ENCODE measurements at regions not wholly inside any gene's neighbourhood (a gene's known extent, or its start where the extent isn't known, plus 50 kb on each side); places are given as distances from the start of the nearest gene placed in this dataset.
"Not testable (repeated sequence)": the region's sequence is repeated elsewhere in the genome, so short reads cannot be mapped to it uniquely, and the experiment has no call there.

- no peak for DNase-seq
- Mint-ChIP-seq H3K27me3 (no peaks in the 10 kb centered on the region), H3K36me3 (ENCODE audit: low read depth) (no peaks in the 10 kb centered on the region), H3K4me1 (no peaks in the 10 kb centered on the region), H3K27ac (no peak overlapping the region), H3K4me3 (no peak overlapping the region), H3K9me3 (peaks cover 2% of the 10 kb centered on the region)
- POLR2A ChIA-PET: no interaction called here
- CTCF ChIA-PET: no interaction called here
Observed at GRCh38 chr2:228387776-228388175, 206.3 kb upstream of the SPHKAP start.

GRCh38 chr2:228378696-228379425 is 197.4 kb upstream of the SPHKAP start:
- no peak overlapping the region for H3K4me3 Mint-ChIP-seq
- H3K27ac Mint-ChIP-seq: no peak overlapping the region
- H3K27me3 Mint-ChIP-seq: no peaks in the 10 kb centered on the region
- ChIA-PET POLR2A (no interaction called here), CTCF (no interaction called here)
- no peak for DNase-seq
- H3K36me3 Mint-ChIP-seq (ENCODE audit: low read depth): no peaks in the 10 kb centered on the region
- no peaks in the 10 kb centered on the region for H3K4me1 Mint-ChIP-seq
- peaks cover 2% of the 10 kb centered on the region for H3K9me3 Mint-ChIP-seq

- Mint-ChIP-seq H3K27ac (no peak overlapping the region), H3K4me3 (no peak overlapping the region), H3K4me1 (no peaks in the 10 kb centered on the region), H3K9me3 (peaks cover 2% of the 10 kb centered on the region), H3K27me3 (no peaks in the 10 kb centered on the region), H3K36me3 (ENCODE audit: low read depth) (no peaks in the 10 kb centered on the region)
- POLR2A ChIA-PET: no interaction called here
- CTCF ChIA-PET: no interaction called here
- no peak for DNase-seq
Observed at GRCh38 chr2:228378233-228378632, 196.7 kb upstream of the SPHKAP start.

- no peak for DNase-seq
- CTCF ChIA-PET: no interaction called here
Observed at GRCh38 chr2:228377533-228377932, 196.0 kb upstream of the SPHKAP start.

GRCh38 chr2:228374741-228375140 is 193.3 kb upstream of the SPHKAP start:
- Mint-ChIP-seq H3K27ac (no peak overlapping the region), H3K27me3 (no peaks in the 10 kb centered on the region), H3K4me3 (no peak overlapping the region), H3K36me3 (ENCODE audit: low read depth) (no peaks in the 10 kb centered on the region), H3K9me3 (peaks cover 14% of the 10 kb centered on the region), H3K4me1 (no peaks in the 10 kb centered on the region)
- POLR2A ChIA-PET: no interaction called here
- CTCF ChIA-PET: no interaction called here
- no peak for DNase-seq

More at GRCh38 chr2:228377533-228377932, 196.0 kb upstream of the SPHKAP start:
- POLR2A ChIA-PET: no interaction called here
- Mint-ChIP-seq H3K4me3 (no peak overlapping the region), H3K4me1 (no peaks in the 10 kb centered on the region), H3K27ac (no peak overlapping the region), H3K36me3 (ENCODE audit: low read depth) (no peaks in the 10 kb centered on the region), H3K9me3 (peaks cover 2% of the 10 kb centered on the region), H3K27me3 (no peaks in the 10 kb centered on the region)

- ChIA-PET CTCF (no interaction called here), POLR2A (no interaction called here)
- H3K36me3 Mint-ChIP-seq (ENCODE audit: low read depth): no peaks in the 10 kb centered on the region
- no peak overlapping the region for H3K4me3 Mint-ChIP-seq
- no peaks in the 10 kb centered on the region for H3K27me3 Mint-ChIP-seq
- H3K9me3 Mint-ChIP-seq: peaks cover 14% of the 10 kb centered on the region
- no peaks in the 10 kb centered on the region for H3K4me1 Mint-ChIP-seq
- no peak for DNase-seq
- no peak overlapping the region for H3K27ac Mint-ChIP-seq
Observed at GRCh38 chr2:228373191-228373590, 191.7 kb upstream of the SPHKAP start.

- POLR2A ChIA-PET: no interaction called here
- no peak overlapping the region for H3K27ac Mint-ChIP-seq
Observed at GRCh38 chr2:228372212-228372611, 190.7 kb upstream of the SPHKAP start.

GRCh38 chr2:228369400-228370031 is 188.0 kb upstream of the SPHKAP start:
- no peaks in the 10 kb centered on the region for H3K36me3 Mint-ChIP-seq (ENCODE audit: low read depth)
- H3K4me3 Mint-ChIP-seq: no peak overlapping the region
- H3K27me3 Mint-ChIP-seq: no peaks in the 10 kb centered on the region
- peaks cover 12% of the 10 kb centered on the region for H3K9me3 Mint-ChIP-seq
- ChIA-PET POLR2A (no interaction called here), CTCF (no interaction called here)
- H3K27ac Mint-ChIP-seq: no peak overlapping the region
- H3K4me1 Mint-ChIP-seq: no peaks in the 10 kb centered on the region
- no peak for DNase-seq

More at GRCh38 chr2:228372212-228372611, 190.7 kb upstream of the SPHKAP start:
- no peaks in the 10 kb centered on the region for H3K36me3 Mint-ChIP-seq (ENCODE audit: low read depth)
- DNase-seq: no peak
- H3K4me3 Mint-ChIP-seq: no peak overlapping the region
- peaks cover 14% of the 10 kb centered on the region for H3K9me3 Mint-ChIP-seq
- CTCF ChIA-PET: no interaction called here
- no peaks in the 10 kb centered on the region for H3K27me3 Mint-ChIP-seq
- H3K4me1 Mint-ChIP-seq: no peaks in the 10 kb centered on the region

GRCh38 chr2:228367356-228367755 is 185.9 kb upstream of the SPHKAP start:
- H3K4me3 Mint-ChIP-seq: no peak overlapping the region

GRCh38 chr2:228359473-228359872 is 178.0 kb upstream of the SPHKAP start:
- CTCF ChIA-PET: no interaction called here
- H3K36me3 Mint-ChIP-seq (ENCODE audit: low read depth): no peaks in the 10 kb centered on the region
- no peak for DNase-seq
- H3K4me3 Mint-ChIP-seq: no peak overlapping the region
- H3K9me3 Mint-ChIP-seq: peaks cover 3% of the 10 kb centered on the region
- no peaks in the 10 kb centered on the region for H3K4me1 Mint-ChIP-seq
- POLR2A ChIA-PET: no interaction called here
- no peaks in the 10 kb centered on the region for H3K27me3 Mint-ChIP-seq
- H3K27ac Mint-ChIP-seq: no peak overlapping the region

More at GRCh38 chr2:228367356-228367755, 185.9 kb upstream of the SPHKAP start:
- DNase-seq: no peak
- H3K4me1 Mint-ChIP-seq: no peaks in the 10 kb centered on the region
- ChIA-PET CTCF (no interaction called here), POLR2A (no interaction called here)
- peaks cover 12% of the 10 kb centered on the region for H3K9me3 Mint-ChIP-seq
- no peaks in the 10 kb centered on the region for H3K27me3 Mint-ChIP-seq
- no peak overlapping the region for H3K27ac Mint-ChIP-seq
- H3K36me3 Mint-ChIP-seq (ENCODE audit: low read depth): no peaks in the 10 kb centered on the region

GRCh38 chr2:228355897-228356296 is 174.4 kb upstream of the SPHKAP start:
- no peaks in the 10 kb centered on the region for H3K9me3 Mint-ChIP-seq
- CTCF ChIA-PET: no interaction called here
- no peaks in the 10 kb centered on the region for H3K27me3 Mint-ChIP-seq
- no peak overlapping the region for H3K27ac Mint-ChIP-seq
- no peak overlapping the region for H3K4me3 Mint-ChIP-seq
- POLR2A ChIA-PET: no interaction called here
- H3K36me3 Mint-ChIP-seq (ENCODE audit: low read depth): no peaks in the 10 kb centered on the region
- DNase-seq: no peak
- H3K4me1 Mint-ChIP-seq: no peaks in the 10 kb centered on the region

GRCh38 chr2:228352980-228353379 is 171.5 kb upstream of the SPHKAP start:
- H3K27ac Mint-ChIP-seq; H3K36me3 Mint-ChIP-seq (ENCODE audit: low read depth); CTCF ChIA-PET; H3K4me3 Mint-ChIP-seq; H3K27me3 Mint-ChIP-seq; H3K4me1 Mint-ChIP-seq; DNase-seq; H3K9me3 Mint-ChIP-seq; POLR2A ChIA-PET: not testable (repeated sequence)

- H3K4me1 Mint-ChIP-seq: no peaks in the 10 kb centered on the region
- H3K4me3 Mint-ChIP-seq: no peak overlapping the region
- ChIA-PET CTCF (interaction anchor here (0.6 kb wide), 1 partner anchor 303 kb away, joined by 3 read pairs; no protein-coding TSS in a partner anchor), POLR2A (no interaction called here)
- no peak overlapping the region for H3K27ac Mint-ChIP-seq
- no peaks in the 10 kb centered on the region for H3K27me3 Mint-ChIP-seq
- H3K9me3 Mint-ChIP-seq: no peaks in the 10 kb centered on the region
- H3K36me3 Mint-ChIP-seq (ENCODE audit: low read depth): no peaks in the 10 kb centered on the region
- DNase-seq: no peak
Observed at GRCh38 chr2:228352048-228352447, 170.6 kb upstream of the SPHKAP start.

GRCh38 chr2:228348516-228349064 is 167.1 kb upstream of the SPHKAP start:
- H3K36me3 Mint-ChIP-seq (ENCODE audit: low read depth): no peaks in the 10 kb centered on the region
- no peak overlapping the region for H3K4me3 Mint-ChIP-seq
- H3K9me3 Mint-ChIP-seq: no peaks in the 10 kb centered on the region
- DNase-seq: no peak
- no peak overlapping the region for H3K27ac Mint-ChIP-seq
- ChIA-PET POLR2A (no interaction called here), CTCF (no interaction called here)
- no peaks in the 10 kb centered on the region for H3K4me1 Mint-ChIP-seq
- no peaks in the 10 kb centered on the region for H3K27me3 Mint-ChIP-seq
